ENCODE measurements at regions not wholly inside any gene's neighbourhood (a gene's known extent, or its start where the extent isn't known, plus 50 kb on each side); places are given as distances from the start of the nearest gene placed in this dataset.
"Not testable (repeated sequence)": the region's sequence is repeated elsewhere in the genome, so short reads cannot be mapped to it uniquely, and the experiment has no call there.

DNA sequence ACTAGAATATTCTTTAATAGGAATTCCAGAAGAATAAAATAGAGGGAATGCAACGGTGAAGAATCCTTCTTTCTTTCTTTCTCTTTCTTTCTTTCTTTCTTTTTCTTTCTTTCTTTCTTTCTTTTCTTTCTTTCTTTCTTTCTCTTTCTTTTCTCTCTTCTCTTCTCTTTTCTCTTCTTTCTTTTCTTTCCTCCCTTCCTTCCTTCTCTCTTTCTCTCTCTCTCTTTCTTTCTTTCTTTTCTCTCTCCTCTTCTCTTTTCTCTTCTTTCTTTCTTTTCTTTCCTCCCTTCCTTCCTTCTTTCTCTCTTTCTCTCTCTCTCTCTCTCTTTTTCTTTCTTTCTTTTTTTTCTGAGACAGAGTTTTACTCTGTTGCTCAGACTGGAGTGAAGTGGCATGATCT, 160.8 kb upstream of the PRICKLE1 start:
- DNase-seq: no peak

DNA sequence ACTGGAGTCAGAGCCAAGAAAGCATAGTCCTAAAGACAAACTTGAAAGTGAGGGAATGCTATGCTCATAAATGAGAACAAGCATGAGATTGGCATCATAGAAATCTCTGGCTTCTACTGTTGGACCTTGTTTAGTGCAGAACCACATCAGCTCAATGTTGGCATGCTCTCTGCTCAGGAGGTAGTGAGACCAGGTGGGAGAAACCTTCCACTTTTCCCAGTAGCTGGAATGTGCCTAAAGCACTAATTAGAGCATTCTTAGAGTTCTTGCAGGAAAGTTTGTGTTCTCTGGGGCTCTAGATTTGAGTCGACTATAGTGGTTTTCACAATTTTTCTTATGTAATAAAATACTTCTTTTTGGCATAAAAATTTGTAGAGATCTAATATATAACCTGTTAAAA, 159.7 kb upstream of the PRICKLE1 start:
- no peak for DNase-seq

DNA sequence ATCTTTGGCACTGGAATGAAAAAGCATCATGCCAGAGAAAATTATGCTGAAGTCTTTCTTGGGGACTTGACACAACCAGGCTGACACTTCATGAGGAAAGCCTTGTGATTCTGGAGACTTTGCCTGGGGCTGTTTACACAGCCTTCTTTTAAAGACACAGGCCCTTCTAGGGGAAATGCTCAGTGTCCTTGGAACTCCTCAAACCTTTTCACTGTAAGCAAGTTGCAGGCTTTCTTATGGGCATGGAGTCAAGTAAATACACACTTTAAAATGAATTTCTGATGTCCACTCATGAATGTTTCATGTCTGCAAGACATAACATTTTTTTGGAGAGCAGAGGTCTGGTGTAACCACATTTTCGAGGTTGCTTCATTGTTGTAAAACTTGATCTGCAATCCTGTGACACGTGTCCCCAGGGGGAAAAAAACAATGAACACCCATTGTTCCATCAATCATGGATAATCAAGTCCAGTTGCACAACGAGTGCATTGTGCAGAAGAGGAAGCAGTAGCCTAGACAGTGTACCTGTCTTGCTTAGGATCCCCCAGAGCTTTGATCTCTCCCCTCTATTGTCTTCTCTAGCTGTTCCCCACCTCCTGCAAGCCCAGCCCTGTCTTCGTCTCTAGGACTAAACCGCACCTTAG, 155.1 kb upstream of the PRICKLE1 start:
- peak; percentile 2 for DNase-seq

DNA sequence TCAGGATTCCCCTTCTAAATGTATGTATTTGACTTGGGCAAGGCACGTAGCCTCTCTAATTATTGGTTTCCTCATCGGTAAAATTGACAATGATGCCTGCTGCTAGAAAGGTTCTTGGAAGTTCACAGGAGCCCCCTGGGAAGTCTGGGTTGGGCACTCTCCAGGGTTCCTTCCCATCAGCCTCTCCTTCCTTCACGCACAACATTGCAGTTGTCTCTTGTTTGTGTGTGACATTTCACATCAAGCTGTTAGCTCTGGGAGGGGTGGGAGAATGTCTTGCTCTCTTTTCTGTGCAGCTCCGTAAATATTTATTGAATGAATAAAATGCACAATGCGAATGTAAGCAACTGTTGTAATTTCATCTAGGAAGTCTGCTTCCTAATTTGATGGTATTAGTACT, 153.2 kb upstream of the PRICKLE1 start:
- DNase-seq: no peak

DNA sequence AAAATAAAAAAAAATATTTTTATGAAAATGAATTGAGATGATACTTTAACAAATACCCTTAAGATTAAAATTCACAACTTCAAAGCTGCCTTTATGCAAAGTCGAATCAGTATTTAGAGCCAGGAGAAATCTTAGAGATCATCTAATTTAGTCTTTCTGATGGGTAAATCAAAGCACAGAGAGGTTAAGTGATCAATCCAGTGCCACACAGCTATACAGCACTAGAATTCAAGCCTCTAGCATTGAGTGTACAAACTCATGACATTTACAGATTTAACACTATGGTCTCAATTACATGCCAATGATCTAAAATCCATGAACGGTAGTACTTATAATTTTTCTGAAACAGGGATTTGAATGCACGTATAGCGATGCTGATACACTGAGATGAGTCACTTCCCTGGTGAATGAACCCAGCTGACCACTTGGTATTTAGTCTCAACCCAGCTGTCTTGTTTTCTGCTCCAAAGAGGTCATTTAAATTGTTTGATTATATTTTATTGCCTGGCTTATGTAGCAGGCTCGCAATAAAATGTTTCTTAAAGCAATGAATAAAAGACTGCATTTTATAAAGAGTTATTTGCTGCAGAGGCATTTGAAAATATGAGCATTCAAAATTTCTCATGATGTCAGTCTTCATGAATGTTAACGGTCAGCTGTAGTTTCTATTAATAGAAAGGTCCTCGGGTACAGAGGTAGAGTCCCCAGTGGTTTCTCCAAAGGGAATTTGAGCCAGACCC, 152.4 kb upstream of the PRICKLE1 start:
- DNase-seq: peak; percentile 30

DNA sequence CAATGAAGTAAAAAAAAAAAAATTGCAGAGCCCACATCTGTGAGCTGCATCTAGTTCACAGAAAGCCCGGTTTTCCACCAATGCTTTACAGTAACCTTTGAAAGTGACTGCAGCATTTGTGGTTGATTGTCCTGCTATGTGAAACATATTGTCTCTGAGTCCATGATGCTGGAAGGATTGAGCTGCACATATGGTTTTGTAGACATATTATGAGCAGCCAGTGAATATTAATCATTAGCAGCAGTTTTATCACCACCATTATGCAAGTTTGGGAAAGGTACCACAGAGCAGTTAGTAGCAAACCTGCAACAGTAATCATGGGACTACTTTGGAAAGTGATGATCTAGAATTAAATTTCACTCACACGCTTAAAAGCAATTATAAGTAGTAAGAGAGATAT, 151.5 kb upstream of the PRICKLE1 start:
- no peak for DNase-seq

DNA sequence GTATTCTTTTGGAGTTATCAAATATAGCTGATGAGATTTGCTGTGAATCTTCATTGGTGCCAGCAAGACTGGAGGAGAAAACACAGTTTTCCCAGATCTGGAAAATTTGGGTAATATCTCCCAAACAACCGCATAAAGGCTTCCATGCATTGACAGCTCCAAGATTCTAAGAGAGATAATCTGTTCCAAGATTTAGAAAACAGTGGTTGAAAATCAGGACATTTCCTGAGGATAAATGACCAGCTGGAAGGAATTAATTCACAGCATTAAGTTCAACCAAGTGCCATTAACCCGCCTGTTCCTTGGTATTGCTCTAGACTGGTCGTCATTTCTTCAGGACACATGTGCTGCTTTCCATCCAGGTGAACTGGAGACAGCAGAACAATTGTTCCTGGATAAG, 147.9 kb upstream of the PRICKLE1 start:
- DNase-seq: no peak

DNA sequence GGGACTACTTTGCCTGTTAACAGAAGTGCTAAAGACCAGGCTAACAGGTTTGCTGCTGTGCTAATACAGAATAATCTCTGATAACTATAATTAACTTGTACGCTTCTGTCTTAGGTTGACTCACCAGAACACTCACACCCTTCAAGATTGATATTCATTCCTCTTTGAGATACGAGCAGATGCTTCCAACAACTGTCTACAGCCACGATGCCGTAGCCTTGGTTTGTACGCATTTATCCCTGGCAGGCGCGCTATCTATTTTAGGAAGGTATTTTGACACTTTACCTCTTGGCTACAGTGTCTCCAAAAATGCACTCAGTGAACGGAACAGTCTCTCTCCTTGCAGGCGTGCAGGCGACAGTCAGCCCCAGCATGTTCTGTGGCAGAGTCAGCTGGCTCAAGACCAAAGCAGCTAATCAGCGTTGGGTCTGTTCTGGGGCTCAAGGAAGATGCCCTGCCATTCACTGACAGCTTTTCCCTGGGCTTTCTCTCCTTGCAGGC, 146.4 kb upstream of the PRICKLE1 start:
- no peak for DNase-seq

DNA sequence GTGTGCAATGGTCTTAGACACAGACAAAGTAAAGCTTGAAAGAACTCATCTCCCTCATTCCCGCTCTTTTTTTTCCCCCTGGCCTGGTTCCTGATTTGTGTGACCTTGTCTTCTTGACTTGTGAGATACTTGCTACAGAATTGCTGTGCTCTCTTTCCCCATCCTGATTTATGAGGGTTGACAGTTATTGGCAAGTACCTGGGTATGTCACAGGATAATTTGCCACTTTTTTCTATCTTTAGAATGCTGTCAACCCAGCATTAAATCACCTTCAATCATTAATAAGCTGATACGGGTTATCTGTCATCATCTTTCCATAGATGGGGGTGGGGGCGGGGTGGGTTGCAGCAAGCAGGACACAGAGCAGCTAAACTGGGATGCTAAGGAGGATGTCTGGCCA, 144.4 kb upstream of the PRICKLE1 start:
- no peak for DNase-seq

DNA sequence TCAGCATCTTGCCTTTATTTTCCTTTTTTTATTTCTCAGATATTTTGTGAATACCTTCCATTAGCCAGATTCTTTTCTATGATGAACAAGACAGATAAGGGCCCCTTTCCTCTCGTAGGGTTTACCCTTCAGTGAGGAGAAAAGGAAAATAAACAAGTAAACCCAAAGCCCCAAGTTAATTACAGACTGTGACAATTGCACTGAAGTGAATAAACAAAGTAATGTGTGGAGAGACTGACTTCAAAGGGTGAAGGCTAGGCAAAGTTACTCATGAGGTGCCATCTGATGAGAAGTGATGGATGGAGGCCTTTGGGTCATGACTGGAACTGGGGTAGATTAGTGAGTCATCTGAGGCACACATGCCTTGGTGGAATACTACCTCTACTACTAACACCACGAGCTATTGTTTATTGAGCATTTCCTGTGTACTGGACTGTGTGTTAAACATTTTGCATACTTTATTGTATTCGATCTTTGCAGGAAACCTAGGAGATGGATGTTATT, 143.4 kb upstream of the PRICKLE1 start:
- DNase-seq: no peak

DNA sequence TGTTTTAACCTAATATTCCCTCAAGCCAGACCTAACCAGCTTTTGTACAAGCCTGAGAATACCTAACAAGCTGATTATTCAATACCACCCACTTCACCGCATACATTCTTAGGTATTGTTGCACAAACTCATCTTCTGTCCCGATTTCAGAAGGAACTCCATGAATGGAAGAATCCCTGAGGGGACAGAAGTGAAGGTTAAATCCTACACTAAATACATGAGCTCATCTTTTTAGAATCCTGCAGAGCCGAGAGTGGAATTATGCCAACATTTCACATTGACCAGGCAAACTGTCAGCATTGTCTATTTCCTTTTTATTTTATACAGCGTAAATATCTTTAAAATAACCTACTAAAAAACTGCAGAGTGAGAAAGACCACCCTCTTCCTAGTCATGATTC, 140.7 kb upstream of the PRICKLE1 start:
- DNase-seq: no peak

DNA sequence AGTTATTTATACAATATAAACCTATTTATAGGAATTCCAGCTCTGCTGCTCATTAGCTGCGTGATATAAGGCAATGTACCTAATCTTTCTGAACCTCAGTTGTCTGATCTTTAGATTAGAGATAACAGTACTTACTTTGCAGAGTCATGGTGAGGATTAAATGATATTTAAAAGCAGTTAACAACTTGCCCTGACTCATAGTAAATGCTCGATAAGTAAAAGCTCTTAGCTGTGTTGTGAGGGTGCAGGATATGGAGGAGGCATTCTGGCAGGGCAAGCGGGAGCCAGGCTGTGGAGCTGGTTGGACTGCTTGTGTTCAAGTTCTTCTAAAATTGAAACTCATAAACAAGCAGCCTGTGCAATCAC, 140.0 kb upstream of the PRICKLE1 start:
- DNase-seq: no peak

DNA sequence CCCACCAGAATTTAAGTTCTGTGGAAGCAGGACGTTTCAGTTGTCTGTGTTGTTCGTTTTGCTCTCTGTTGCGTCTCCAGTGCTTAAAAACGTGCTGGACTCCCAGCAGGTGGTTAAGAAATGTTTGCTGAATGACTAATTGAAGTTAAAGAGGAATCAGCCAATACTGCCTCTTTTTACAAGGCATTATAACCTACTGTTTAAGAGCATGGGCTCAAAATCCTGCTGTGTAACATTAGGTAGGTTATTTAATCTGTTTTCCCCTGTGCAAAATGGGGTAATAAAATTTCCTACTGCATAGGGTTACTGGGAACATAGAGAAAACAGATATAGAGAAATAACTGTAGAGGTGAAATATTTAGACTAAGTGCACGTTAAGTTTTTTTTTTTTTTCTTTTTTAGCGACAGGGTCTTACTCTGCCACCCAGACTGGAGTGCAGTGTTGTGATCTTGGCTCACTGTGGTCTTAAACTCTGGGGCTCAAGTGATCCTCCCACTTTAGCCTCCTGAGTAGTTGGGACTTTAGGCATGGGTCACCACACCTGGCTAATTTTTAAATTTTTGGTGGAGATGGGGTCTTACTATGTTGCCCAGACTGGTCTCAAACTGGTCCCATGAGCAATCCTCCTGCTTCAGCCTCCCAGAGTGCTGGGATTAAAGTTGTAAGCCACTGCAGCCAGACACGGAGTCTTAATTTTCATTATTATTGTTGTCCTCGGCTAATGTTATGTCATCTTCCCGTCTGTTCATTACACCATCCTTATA, 139.4 kb upstream of the PRICKLE1 start:
- DNase-seq: no peak

DNA sequence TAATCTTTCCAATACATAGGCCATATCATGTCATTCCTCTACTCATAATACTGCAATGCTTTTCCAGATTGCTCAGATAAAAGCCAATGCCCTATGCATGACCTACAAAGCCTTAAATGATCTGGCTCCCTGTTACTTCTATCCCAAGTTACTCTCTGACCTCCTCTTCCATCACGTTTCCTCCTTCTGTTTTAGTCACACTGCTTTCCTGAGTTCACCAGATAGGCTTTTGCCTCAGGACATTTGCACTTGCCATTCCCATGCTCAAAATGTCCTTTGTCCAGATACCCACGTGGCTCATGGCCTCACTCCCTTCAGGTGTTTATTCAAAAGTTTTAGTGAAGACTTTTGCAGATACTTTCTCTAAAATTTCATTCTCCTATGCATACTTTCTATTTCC, 138.7 kb upstream of the PRICKLE1 start:
- no peak for DNase-seq

DNA sequence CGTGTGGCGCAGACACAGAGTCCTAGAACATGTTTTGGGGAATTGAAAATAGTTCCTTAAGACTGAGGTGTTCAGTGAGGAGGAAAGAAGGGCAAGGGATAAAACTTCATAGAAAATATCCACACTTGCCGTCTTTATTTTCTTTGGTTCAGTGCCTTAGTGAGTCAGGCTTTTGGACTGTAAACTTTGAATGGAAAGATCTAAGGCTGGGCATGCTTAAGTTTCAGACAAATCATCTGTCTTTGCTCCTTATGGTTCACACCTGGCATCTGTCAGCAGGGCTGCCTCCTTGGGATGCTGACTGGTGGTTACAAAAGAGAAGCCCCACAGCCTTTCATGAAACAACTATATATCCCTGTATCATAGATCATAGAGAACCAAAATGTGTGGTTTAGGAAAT, 136.3 kb upstream of the PRICKLE1 start:
- DNase-seq: peak; percentile 29

DNA sequence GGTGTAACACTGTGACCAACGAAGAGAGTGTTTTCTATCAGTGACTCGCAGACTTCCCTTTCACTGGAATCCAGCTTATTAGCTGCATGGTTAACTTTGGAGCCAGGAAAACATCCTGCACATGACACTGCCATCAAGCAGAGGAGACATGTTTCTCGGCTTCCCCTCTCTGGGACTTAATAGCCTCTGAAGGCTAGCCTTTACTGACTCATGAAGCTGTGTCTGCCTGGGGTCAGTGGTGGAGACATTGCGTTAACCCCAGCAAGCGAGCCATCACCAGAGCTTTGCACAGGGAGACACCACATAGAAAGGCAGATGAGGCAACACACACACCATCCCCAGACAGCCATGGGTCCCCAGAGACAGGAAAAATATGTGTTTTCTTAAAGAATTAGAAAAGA, 126.9 kb upstream of the PRICKLE1 start:
- DNase-seq: no peak

DNA sequence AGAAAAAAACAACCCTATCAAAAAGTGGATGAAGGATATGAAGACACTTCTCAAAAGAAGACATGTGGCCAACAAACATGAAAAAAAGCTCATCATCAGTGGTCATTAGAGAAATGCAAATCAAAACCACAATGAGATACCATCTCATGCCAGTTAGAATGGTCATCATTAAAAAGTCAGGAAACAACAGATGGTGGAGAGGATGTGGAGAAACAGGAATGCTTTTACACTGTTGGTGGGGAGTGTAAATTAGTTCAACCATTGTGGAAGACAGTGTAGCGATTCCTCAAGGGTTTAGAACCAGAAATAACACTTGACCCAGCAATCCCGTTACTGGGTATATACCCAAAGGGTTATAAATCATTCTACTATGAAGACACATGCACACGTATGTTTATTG, 124.0 kb upstream of the PRICKLE1 start:
- DNase-seq: not testable (repeated sequence)

DNA sequence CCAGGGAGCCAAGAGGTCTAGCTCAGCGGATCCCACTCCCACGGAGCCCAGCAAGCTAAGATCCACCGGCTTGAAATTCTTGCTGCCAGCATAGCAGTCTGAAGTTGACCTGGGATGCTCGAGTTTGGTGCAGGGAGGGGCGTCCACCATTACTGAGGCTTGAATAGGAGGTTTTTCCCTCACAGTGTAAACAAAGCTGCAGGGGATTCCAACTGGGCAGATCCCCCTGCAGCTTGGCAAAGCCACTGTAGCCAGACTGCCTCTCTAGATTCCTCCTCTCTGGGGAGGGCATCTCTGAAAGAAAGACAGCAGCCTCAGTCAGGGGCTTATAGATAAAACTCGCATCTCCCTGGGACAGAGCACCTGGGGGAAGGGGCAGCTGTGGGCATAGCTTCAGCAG, 118.8 kb upstream of the PRICKLE1 start:
- not testable (repeated sequence) for DNase-seq

DNA sequence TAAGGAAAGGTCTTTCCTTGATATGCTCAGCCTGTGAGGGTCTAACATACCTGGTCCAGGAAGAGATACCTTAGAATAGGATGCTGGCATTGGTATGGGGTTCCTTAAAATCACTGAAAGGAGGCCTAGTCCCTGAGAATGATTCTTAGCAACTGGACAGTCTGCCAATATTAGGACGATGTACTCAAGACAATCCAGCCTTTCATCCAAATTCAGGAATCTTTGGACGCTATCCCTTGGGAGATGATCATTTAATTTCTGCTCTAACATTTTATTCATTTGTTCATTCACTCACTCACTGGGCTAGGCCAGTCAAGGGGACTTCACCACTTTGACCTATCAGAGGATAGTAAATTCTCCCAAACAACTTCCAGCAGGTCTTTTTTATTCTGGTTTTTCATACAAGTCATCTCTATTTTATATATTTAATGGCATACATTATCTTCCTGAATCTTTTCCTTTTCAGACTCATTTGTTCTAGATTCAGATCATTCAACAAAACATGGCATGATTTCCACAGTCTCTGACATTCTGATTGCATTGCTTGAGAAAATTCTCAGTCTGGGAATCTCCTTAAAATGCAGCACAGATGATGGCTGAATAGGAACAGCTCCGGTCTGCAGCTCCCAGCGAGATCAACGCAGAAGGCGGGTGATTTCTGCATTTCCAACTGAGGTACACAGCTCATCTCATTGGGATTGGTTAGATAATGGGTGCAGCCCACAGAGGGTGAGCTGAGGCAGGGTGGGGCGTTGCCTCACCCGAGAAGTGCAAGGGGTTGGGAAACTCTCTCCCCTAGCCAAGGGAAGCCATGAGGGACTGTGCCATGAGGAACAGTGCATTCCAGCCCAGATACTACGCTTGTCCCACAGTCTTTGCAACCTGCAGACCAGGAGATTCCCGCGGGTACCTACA, 118.0 kb upstream of the PRICKLE1 start:
- DNase-seq: no peak

DNA sequence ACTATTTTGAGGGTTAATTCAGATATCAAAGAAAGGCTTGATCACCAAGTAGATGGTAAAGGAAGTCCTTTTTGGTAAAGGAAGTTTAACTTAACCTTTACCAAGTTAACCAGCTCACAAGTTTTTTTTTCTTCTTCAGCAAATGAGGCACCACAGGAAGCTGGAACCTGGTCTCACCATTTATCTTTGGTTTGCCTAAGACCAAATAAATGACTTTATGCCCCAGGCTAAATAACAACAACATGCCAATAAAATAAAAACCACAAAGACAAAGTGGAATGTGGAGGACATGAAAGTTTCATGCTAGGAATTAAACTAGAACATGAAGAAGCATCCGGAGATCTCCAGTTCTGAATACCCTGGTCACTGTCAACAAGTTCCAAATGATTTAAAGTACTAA, 116.8 kb upstream of the PRICKLE1 start:
- no peak for DNase-seq

DNA sequence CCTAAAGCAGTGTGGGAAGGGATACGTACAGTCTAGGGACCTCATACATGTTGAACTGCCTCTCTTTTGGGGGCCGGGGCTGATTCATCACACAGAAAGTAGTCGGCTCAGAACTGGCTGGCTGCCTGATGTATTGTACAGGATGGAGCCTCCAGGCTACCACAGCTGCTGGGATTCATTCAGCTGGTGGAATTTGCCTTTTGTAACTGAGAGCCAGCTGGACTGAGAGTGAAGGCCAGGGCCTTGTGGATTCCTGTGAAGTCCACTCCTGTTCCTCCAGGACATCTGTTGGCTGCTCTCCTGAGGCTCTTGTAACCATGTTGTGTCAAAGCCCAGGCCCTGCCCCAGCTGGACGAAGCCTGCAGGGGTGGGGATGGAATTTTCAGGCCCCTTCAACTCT, 116.3 kb upstream of the PRICKLE1 start:
- DNase-seq: peak; percentile 60

DNA sequence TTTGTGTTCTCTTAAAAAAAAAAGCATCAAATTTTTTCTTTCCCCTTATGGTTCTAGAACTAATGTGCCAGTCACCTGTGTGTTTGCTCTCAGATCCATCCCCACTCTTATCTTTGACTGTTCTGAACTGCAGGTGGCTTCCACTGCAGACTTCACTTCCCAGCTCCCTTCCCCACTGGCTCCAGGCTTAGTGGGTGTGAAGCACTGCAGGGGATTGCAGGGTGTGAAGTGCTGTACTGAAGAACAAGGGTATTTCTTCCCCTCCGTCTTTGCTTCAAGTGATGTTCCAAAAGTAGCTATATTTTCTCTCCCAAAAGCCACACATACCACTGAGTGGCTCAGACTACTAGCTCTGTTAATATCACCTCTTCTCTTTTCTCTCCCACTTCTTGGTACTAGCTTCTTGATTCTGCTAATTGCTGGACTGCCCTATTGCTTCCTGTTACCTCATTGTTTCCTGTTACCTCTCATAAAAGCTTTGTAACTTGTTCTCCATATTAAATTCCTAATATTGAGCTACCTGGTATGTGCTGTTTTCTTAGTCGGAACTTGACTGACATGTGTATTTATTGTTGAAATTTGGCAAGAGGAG, 115.4 kb upstream of the PRICKLE1 start:
- no peak for DNase-seq

Data from amniotic stem cell (primary cell).